C4-2B (cell line): ENCODE measurements at regions not wholly inside any gene's neighbourhood (a gene's known extent, or its start where the extent isn't known, plus 50 kb on each side); places are given as distances from the start of the nearest gene placed in this dataset.

Source experiments
- ZFX ChIP-seq: fragments of 450-650 bp; IDR thresholded peaks from 2 replicates; pipeline ENCODE4 v1.6.1; 2017
- TF ChIP-seq, protein P1 (sequence below): fragments of 450-650 bp; conservative IDR thresholded peaks from 2 replicates; pipeline ENCODE4 v1.5.1; 2017; ENCODE audit warnings: mild to moderate bottlenecking

DNA sequence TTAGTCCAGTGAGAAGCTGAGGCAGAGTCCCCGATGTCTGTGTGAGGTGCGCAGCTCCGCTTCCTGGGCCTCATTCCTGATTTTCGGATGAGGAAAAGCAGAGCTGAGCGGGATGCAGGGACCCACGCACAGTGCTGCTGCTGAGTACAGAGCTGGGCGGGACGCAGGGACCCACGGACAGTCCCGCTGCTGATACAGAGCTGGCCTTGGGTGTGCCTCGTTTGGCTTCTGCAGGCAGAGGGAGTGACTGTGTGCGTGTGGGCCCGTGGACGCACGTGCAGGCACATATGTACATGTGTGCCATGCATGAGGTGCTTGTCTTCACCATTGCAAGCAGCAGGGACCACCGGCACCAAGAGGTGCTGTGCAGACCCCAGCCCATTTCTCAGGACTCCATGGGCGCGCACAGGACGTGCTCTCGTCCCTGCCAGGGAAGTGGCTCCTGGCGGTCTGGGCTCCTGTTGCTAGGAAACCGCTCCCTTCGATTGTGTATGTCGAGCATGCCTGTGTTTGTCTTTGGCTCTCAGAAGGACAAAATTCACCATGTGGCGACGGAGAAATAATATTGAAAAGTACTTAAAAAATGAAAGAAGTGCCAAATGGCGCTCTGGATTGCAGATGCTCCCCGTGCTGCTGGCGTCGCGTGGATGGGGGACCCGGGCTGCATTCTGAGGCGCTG lies 303.8 kb upstream of the MKI67 start:
- TF ChIP-seq, protein P1, sequence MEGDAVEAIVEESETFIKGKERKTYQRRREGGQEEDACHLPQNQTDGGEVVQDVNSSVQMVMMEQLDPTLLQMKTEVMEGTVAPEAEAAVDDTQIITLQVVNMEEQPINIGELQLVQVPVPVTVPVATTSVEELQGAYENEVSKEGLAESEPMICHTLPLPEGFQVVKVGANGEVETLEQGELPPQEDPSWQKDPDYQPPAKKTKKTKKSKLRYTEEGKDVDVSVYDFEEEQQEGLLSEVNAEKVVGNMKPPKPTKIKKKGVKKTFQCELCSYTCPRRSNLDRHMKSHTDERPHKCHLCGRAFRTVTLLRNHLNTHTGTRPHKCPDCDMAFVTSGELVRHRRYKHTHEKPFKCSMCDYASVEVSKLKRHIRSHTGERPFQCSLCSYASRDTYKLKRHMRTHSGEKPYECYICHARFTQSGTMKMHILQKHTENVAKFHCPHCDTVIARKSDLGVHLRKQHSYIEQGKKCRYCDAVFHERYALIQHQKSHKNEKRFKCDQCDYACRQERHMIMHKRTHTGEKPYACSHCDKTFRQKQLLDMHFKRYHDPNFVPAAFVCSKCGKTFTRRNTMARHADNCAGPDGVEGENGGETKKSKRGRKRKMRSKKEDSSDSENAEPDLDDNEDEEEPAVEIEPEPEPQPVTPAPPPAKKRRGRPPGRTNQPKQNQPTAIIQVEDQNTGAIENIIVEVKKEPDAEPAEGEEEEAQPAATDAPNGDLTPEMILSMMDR, result no peak
- TF ChIP-seq ZFX, result no peak
